ENCODE measurements at regions not wholly inside any gene's neighbourhood (a gene's known extent, or its start where the extent isn't known, plus 50 kb on each side); places are given as distances from the start of the nearest gene placed in this dataset.

GRCh38 chr3:104669083-104669482 is 697.6 kb upstream of the ALCAM start:
- H3K9me3 ChIP-seq: no peaks in the 10 kb centered on the region
- no peaks in the 10 kb centered on the region for H3K36me3 ChIP-seq
- H3K4me3 ChIP-seq: no peak overlapping the region
- TF ChIP-seq POLR2AphosphoS5 (IDR thresholded peaks at IDR 0.05): no peak
- TF ChIP-seq EP300 (IDR thresholded peaks at IDR 0.05): no peak
- TF ChIP-seq, protein P1, sequence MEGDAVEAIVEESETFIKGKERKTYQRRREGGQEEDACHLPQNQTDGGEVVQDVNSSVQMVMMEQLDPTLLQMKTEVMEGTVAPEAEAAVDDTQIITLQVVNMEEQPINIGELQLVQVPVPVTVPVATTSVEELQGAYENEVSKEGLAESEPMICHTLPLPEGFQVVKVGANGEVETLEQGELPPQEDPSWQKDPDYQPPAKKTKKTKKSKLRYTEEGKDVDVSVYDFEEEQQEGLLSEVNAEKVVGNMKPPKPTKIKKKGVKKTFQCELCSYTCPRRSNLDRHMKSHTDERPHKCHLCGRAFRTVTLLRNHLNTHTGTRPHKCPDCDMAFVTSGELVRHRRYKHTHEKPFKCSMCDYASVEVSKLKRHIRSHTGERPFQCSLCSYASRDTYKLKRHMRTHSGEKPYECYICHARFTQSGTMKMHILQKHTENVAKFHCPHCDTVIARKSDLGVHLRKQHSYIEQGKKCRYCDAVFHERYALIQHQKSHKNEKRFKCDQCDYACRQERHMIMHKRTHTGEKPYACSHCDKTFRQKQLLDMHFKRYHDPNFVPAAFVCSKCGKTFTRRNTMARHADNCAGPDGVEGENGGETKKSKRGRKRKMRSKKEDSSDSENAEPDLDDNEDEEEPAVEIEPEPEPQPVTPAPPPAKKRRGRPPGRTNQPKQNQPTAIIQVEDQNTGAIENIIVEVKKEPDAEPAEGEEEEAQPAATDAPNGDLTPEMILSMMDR (IDR thresholded peaks at IDR 0.05): no peak
- no peak for TF ChIP-seq POLR2A (IDR thresholded peaks at IDR 0.05; ENCODE audit: low read depth)
- no peaks in the 10 kb centered on the region for H3K27me3 ChIP-seq
- 91% methylated on average over 5 of the region's 5 CpGs for WGBS
- no peak for DNase-seq (ENCODE audit: extremely low spot score)
- no peaks in the 10 kb centered on the region for H3K4me1 ChIP-seq
- H3K27ac ChIP-seq (replicated peaks in 1 of 4): no peak overlapping the region
- intact Hi-C loops (cut with DNase I): no loop called here

- Histone ChIP-seq H3K36me3 (no peaks in the 10 kb centered on the region), H3K27me3 (no peaks in the 10 kb centered on the region), H3K9me3 (peaks cover 0 to 6% (median 0%) of the 10 kb centered on the region in 4 donors), H3K4me1 (no peaks in the 10 kb centered on the region), H3K27ac (replicated peaks in 1 of 4) (no peak overlapping the region), H3K4me3 (no peak overlapping the region)
- TF ChIP-seq POLR2AphosphoS5 (IDR thresholded peaks at IDR 0.05): no peak
- TF ChIP-seq POLR2A (IDR thresholded peaks at IDR 0.05; ENCODE audit: low read depth): no peak
- TF ChIP-seq, protein P1 (IDR thresholded peaks at IDR 0.05): no peak
- TF ChIP-seq EP300 (IDR thresholded peaks at IDR 0.05): no peak
- intact Hi-C loops (cut with DNase I): no loop called here
- 70% methylated on average over 5 of the region's 5 CpGs for WGBS
- DNase-seq (ENCODE audit: extremely low spot score): no peak
These were observed 694.4 kb upstream of the ALCAM start for GRCh38 chr3:104672331-104672730.

DNA sequence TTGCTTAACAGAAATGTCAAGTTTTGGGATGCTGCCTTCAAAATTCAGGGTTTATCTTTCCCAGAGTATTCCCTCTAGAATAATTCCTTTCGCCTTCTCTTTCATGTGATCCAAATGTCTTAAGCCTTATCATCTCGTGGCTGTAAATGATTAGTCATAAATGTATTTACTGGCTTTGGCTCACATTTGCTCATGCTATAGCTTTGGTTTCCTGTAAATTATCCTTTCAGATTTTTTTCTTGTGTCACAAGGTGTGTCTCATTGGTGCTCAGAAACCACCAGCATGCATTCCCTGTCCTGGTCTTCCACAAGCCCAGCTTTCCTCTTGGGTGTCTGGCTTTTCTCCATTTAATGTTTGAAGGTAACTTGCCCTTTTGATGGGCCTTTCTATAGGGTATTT is 692.7 kb upstream of the ALCAM start:
- TF ChIP-seq POLR2A (IDR thresholded peaks at IDR 0.05; ENCODE audit: low read depth) (no peak), EP300 (IDR thresholded peaks at IDR 0.05) (no peak), POLR2AphosphoS5 (IDR thresholded peaks at IDR 0.05) (no peak)
- TF ChIP-seq, protein P1 (IDR thresholded peaks at IDR 0.05): no peak
- H3K27ac ChIP-seq (replicated peaks in 1 of 4): no peak overlapping the region
- no peaks in the 10 kb centered on the region for H3K4me1 ChIP-seq
- no peaks in the 10 kb centered on the region for H3K27me3 ChIP-seq
- H3K36me3 ChIP-seq: no peaks in the 10 kb centered on the region
- H3K9me3 ChIP-seq: peaks cover 0 to 6% (median 0%) of the 10 kb centered on the region in 4 donors
- DNase-seq (ENCODE audit: extremely low spot score): no peak
- intact Hi-C loops (cut with DNase I): no loop called here
- WGBS: 74% methylated on average over 2 of the region's 2 CpGs
- H3K4me3 ChIP-seq: no peak overlapping the region

DNA sequence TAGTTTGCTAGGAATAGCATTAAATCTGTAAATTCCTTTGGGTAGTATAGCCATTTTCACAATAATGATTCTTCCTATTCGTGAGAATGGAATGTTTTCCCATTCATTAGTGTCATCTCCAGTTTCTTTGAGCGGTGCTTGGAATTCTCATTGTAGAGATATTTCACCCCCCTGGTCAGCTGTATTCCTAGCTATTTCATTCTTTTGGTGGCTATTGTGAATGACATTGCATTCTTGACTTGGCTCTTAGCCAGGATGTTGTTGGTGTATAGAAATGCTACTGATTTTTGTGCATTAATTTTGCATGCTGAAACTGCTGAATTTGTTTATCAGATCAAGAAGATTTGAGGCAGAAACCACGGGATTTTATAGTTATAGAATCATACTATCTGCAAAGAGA is 690.5 kb upstream of the ALCAM start:
- no peaks in the 10 kb centered on the region for H3K4me1 ChIP-seq
- TF ChIP-seq POLR2AphosphoS5 (IDR thresholded peaks at IDR 0.05) (no peak), EP300 (IDR thresholded peaks at IDR 0.05) (no peak), POLR2A (IDR thresholded peaks at IDR 0.05; ENCODE audit: low read depth) (no peak)
- TF ChIP-seq, protein P1 (IDR thresholded peaks at IDR 0.05): no peak

GRCh38 chr3:104677932-104678331 is 688.8 kb upstream of the ALCAM start:
- Histone ChIP-seq H3K4me3 (no peak overlapping the region), H3K36me3 (no peaks in the 10 kb centered on the region), H3K27me3 (no peaks in the 10 kb centered on the region), H3K9me3 (peaks cover 0 to 6% (median 0%) of the 10 kb centered on the region in 4 donors), H3K4me1 (no peaks in the 10 kb centered on the region), H3K27ac (replicated peaks in 1 of 4) (no peak overlapping the region)
- intact Hi-C loops (cut with DNase I): no loop called here
- DNase-seq (ENCODE audit: extremely low spot score): no peak
- TF ChIP-seq POLR2A (IDR thresholded peaks at IDR 0.05; ENCODE audit: low read depth) (no peak), EP300 (IDR thresholded peaks at IDR 0.05) (no peak), POLR2AphosphoS5 (IDR thresholded peaks at IDR 0.05) (no peak)
- 100% methylated on average over 4 of the region's 4 CpGs for WGBS

More for the DNA sequence above, 690.5 kb upstream of the ALCAM start:
- Histone ChIP-seq H3K36me3 (no peaks in the 10 kb centered on the region), H3K9me3 (peaks cover 0 to 6% (median 0%) of the 10 kb centered on the region in 4 donors), H3K4me3 (no peak overlapping the region), H3K27ac (replicated peaks in 1 of 4) (no peak overlapping the region), H3K27me3 (no peaks in the 10 kb centered on the region)
- DNase-seq (ENCODE audit: extremely low spot score): no peak
- intact Hi-C loops (cut with DNase I): no loop called here
- 82% methylated on average over 3 of the region's 3 CpGs for WGBS
